HEK293 (cell line): ENCODE measurements at regions not wholly inside any gene's neighbourhood (a gene's known extent, or its start where the extent isn't known, plus 50 kb on each side); places are given as distances from the start of the nearest gene placed in this dataset.

Source experiments
- CTCF ChIA-PET: fragments of 350-600 bp; formaldehyde crosslinking; extraction: SDS; loops from one replicate; lab custom pipeline; 2021; ENCODE audit warnings: antibody characterized with exemption; lab: Yijun Ruan, JAX
- POLR2A ChIA-PET: fragments of 300-600 bp; formaldehyde crosslinking; extraction: SDS; loops from one replicate; lab custom pipeline; 2020; ENCODE audit warnings: antibody characterized with exemption, inconsistent platforms; lab: Yijun Ruan, JAX
- H3K27ac ChIP-seq: fragments of 200-500 bp; sonication (Bioruptor generic); 2 replicates; pipeline ENCODE4 v1.5.1; 2014; ENCODE audit warnings: low read depth, low read length, control low read depth, inconsistent platforms; ENCODE audit errors: extremely low read depth
- H3K36me3 ChIP-seq, 2 experiments: fragments of 200-500 bp in 1 of 2; sonication (Bioruptor generic) in 1 of 2; 1 replicate in 1 of 2; 2 replicates in 1 of 2; pipeline ENCODE4 v1.5.1; 2014 to 2017; ENCODE audit warnings: inconsistent platforms in 2 of 2, low read length in 2 of 2; ENCODE audit not compliant: control insufficient read depth in 2 of 2, insufficient read depth in 1 of 2
- H3K4me1 ChIP-seq: fragments of 200-500 bp; sonication (Bioruptor generic); 2 replicates; pipeline ENCODE4 v1.5.1; 2014; ENCODE audit warnings: mild to moderate bottlenecking, low read length, inconsistent platforms; ENCODE audit not compliant: control insufficient read depth, insufficient read depth
- H3K4me3 ChIP-seq: 2 replicates; pipeline ENCODE4 v1.5.1; 2011; ENCODE audit warnings: low read depth, mild to moderate bottlenecking, control low read depth, low read length, moderate library complexity
- H3K9me3 ChIP-seq: fragments of 200-500 bp; sonication (Bioruptor generic); 2 replicates; pipeline ENCODE4 v1.5.1; 2014; ENCODE audit warnings: low read depth, low read length, inconsistent platforms; ENCODE audit not compliant: control insufficient read depth, insufficient read depth
- BCL11B ChIP-seq: fragments of 450-650 bp; formaldehyde crosslinking; IDR thresholded peaks from 2 replicates; pipeline ENCODE4 v1.5.1; 2016; ENCODE audit warnings: low read depth, missing biosample characterization, missing genetic modification characterization
- IKZF3 ChIP-seq: fragments of 450-650 bp; IDR thresholded peaks from 2 replicates; pipeline ENCODE4 v1.5.0; 2018; ENCODE audit warnings: missing biosample characterization, mild to moderate bottlenecking, missing genetic modification characterization, moderate library complexity
- MZF1 ChIP-seq: fragments of 450-650 bp; formaldehyde crosslinking; IDR thresholded peaks from 2 replicates; pipeline ENCODE4 v1.5.1; 2017; ENCODE audit warnings: missing biosample characterization, missing genetic modification characterization, borderline replicate concordance
- OVOL3 ChIP-seq: fragments of 450-650 bp; formaldehyde crosslinking; IDR thresholded peaks from 2 replicates; pipeline ENCODE4 v1.5.1; 2016; ENCODE audit warnings: missing biosample characterization, missing genetic modification characterization
- ZFP3 ChIP-seq: fragments of 450-650 bp; formaldehyde crosslinking; IDR thresholded peaks from 2 replicates; pipeline ENCODE4 v1.5.1; 2016; ENCODE audit warnings: low read depth, missing biosample characterization, missing genetic modification characterization
- ZFP37 ChIP-seq: fragments of 450-650 bp; formaldehyde crosslinking; IDR thresholded peaks from 2 replicates; pipeline ENCODE4 v1.5.1; 2016; ENCODE audit warnings: missing biosample characterization, missing genetic modification characterization
- ZFP69B ChIP-seq: fragments of 450-650 bp; formaldehyde crosslinking; IDR thresholded peaks from 2 replicates; pipeline ENCODE4 v1.5.1; 2016; ENCODE audit warnings: missing biosample characterization, missing genetic modification characterization
- ZNF10 ChIP-seq: fragments of 450-650 bp; formaldehyde crosslinking; IDR thresholded peaks from 2 replicates; pipeline ENCODE4 v1.5.1; 2017; ENCODE audit warnings: missing biosample characterization, missing genetic modification characterization
- ZNF23 ChIP-seq: fragments of 450-650 bp; formaldehyde crosslinking; IDR thresholded peaks from 2 replicates; pipeline ENCODE4 v1.5.1; 2016; ENCODE audit warnings: missing biosample characterization, missing genetic modification characterization, borderline replicate concordance
- ZNF24 ChIP-seq: fragments of 450-650 bp; formaldehyde crosslinking; IDR thresholded peaks from 2 replicates; pipeline ENCODE4 v1.5.1; 2016; ENCODE audit warnings: missing biosample characterization, missing genetic modification characterization
- ZNF423 ChIP-seq: fragments of 450-650 bp; formaldehyde crosslinking; IDR thresholded peaks from 2 replicates; pipeline ENCODE4 v1.5.1; 2016; ENCODE audit warnings: missing biosample characterization, missing genetic modification characterization
- ZNF560 ChIP-seq: fragments of 450-650 bp; formaldehyde crosslinking; IDR thresholded peaks from 2 replicates; pipeline ENCODE4 v1.5.1; 2017; ENCODE audit warnings: missing biosample characterization, missing genetic modification characterization, borderline replicate concordance
- ZNF623 ChIP-seq: fragments of 450-650 bp; formaldehyde crosslinking; IDR thresholded peaks from 2 replicates; pipeline ENCODE4 v1.5.1; 2016; ENCODE audit warnings: missing biosample characterization, missing genetic modification characterization
- ZNF670 ChIP-seq: fragments of 450-650 bp; formaldehyde crosslinking; IDR thresholded peaks from 2 replicates; pipeline ENCODE4 v1.5.1; 2016; ENCODE audit warnings: missing biosample characterization, missing genetic modification characterization, low read depth
- TF ChIP-seq, protein P1 (sequence below): fragments of 450-650 bp; formaldehyde crosslinking; IDR thresholded peaks from 2 replicates; pipeline ENCODE4 v1.5.1; 2016; ENCODE audit warnings: missing biosample characterization, missing genetic modification characterization, borderline replicate concordance
- TF ChIP-seq, protein P2 (sequence below): fragments of 450-650 bp; formaldehyde crosslinking; conservative IDR thresholded peaks from 2 replicates; pipeline ENCODE4 v1.5.1; 2016; ENCODE audit warnings: low read depth, missing biosample characterization, missing genetic modification characterization
- TF ChIP-seq, protein P3 (sequence below): fragments of 450-650 bp; formaldehyde crosslinking; IDR thresholded peaks from 2 replicates; pipeline ENCODE4 v1.5.1; 2016; ENCODE audit warnings: missing biosample characterization, missing genetic modification characterization

DNA sequence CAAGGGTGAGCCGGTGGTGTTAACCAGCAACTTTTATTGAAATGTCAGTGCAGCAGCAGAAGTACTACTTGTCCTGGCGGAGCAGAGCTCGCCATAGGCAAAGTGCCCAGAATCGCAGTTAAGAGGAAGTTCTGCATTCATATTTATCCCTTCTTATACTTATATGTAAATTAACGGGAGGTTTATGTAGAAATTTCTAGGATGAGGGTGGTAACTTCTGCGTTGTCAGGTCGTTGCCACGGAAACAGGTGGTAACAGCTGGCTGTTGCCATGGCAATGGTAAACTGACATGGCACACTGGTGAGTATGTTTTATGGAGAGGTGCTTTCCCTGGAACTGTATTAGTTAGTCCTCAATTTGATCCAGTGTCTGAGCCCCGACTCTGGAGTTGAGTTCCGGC lies 2494.9 kb upstream of the PCDH20 start (continued):
- no peak for TF ChIP-seq ZNF423
- no peak for TF ChIP-seq OVOL3 (tag by site-specific recombination)
- no peak for TF ChIP-seq ZNF670 (tag by site-specific recombination)
- no peak for TF ChIP-seq MZF1 (tag by site-specific recombination)
- TF ChIP-seq IKZF3 = no peak
- TF ChIP-seq ZFP37 = no peak

DNA sequence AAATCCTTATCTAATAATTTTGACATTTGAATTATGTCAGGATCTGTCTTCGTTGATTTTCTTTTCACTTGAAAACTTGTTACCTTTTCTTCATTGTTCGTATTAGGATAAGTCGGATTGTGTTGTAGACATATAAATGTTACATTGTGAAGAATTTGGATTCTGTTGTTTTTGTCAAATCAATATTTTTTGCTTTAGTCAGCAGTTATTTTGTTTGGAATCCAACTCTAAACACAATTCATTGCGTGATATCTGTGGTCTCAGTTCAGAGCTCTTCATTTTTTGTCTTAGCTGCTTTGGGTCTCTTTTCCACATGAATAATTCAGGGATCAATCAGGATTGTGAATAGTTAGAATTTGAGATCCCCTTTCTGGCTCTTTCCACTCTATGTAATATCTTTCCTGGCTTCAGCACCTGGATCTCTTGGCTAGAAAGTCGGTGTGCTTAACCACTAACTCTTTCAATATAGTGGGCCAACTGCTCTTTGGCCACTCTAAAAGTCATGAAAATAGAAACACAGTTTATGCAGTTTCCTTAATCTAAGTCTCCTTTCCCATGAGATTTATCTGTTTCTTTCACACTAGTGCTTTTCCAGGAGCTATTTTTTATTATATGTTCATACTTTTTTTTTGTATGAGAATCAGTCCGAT lies 2494.2 kb upstream of the PCDH20 start:
- Histone ChIP-seq H3K4me1 (no peaks in the 10 kb centered on the region), H3K4me3 (no peak overlapping the region), H3K9me3 (no peaks in the 10 kb centered on the region), H3K36me3 (no peaks in the 10 kb centered on the region), H3K27ac (no peak overlapping the region)
- TF ChIP-seq ZNF560 (tag by site-specific recombination) = no peak
- no peak for TF ChIP-seq ZNF10
- no peak for TF ChIP-seq ZNF623 (tag by site-specific recombination)
- TF ChIP-seq ZFP3 (tag by site-specific recombination) = no peak
- TF ChIP-seq, protein P1, sequence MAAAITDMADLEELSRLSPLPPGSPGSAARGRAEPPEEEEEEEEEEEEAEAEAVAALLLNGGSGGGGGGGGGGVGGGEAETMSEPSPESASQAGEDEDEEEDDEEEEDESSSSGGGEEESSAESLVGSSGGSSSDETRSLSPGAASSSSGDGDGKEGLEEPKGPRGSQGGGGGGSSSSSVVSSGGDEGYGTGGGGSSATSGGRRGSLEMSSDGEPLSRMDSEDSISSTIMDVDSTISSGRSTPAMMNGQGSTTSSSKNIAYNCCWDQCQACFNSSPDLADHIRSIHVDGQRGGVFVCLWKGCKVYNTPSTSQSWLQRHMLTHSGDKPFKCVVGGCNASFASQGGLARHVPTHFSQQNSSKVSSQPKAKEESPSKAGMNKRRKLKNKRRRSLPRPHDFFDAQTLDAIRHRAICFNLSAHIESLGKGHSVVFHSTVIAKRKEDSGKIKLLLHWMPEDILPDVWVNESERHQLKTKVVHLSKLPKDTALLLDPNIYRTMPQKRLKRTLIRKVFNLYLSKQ (tag by site-specific recombination) = no peak
- TF ChIP-seq, protein P2, sequence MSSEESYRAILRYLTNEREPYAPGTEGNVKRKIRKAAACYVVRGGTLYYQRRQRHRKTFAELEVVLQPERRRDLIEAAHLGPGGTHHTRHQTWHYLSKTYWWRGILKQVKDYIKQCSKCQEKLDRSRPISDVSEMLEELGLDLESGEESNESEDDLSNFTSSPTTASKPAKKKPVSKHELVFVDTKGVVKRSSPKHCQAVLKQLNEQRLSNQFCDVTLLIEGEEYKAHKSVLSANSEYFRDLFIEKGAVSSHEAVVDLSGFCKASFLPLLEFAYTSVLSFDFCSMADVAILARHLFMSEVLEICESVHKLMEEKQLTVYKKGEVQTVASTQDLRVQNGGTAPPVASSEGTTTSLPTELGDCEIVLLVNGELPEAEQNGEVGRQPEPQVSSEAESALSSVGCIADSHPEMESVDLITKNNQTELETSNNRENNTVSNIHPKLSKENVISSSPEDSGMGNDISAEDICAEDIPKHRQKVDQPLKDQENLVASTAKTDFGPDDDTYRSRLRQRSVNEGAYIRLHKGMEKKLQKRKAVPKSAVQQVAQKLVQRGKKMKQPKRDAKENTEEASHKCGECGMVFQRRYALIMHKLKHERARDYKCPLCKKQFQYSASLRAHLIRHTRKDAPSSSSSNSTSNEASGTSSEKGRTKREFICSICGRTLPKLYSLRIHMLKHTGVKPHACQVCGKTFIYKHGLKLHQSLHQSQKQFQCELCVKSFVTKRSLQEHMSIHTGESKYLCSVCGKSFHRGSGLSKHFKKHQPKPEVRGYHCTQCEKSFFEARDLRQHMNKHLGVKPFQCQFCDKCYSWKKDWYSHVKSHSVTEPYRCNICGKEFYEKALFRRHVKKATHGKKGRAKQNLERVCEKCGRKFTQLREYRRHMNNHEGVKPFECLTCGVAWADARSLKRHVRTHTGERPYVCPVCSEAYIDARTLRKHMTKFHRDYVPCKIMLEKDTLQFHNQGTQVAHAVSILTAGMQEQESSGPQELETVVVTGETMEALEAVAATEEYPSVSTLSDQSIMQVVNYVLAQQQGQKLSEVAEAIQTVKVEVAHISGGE = no peak
- POLR2A ChIA-PET = no interaction called here
- CTCF ChIA-PET = no interaction called here

DNA sequence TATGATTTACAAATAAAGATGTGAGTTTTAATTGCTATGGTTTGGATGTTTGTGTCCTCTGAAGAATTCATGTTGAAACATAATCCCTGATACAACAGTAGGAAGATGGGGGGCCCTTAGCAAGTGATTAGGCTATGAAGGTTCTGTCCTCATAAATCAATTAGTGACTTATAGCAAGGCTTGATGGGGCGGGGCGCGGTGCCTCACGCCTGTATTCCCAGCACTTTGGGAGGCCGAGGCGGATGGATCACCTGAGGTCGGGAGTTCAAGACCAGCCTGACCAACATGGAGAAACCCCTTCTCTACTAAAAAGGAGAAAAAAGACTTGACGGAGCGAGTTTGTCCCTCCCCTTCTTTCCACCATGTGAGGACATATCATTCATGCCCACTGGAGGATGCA lies 2486.5 kb upstream of the PCDH20 start:
- Histone ChIP-seq H3K9me3 (no peaks in the 10 kb centered on the region), H3K36me3 (no peaks in the 10 kb centered on the region), H3K27ac (no peak overlapping the region), H3K4me3 (no peak overlapping the region), H3K4me1 (no peaks in the 10 kb centered on the region)
- ChIA-PET POLR2A (no interaction called here), CTCF (interaction anchor here (0.6 kb wide), 1 partner anchor 287 kb away, joined by 4 read pairs; no protein-coding TSS in a partner anchor)
- TF ChIP-seq MZF1 (tag by site-specific recombination) = no peak
- TF ChIP-seq, protein P3, sequence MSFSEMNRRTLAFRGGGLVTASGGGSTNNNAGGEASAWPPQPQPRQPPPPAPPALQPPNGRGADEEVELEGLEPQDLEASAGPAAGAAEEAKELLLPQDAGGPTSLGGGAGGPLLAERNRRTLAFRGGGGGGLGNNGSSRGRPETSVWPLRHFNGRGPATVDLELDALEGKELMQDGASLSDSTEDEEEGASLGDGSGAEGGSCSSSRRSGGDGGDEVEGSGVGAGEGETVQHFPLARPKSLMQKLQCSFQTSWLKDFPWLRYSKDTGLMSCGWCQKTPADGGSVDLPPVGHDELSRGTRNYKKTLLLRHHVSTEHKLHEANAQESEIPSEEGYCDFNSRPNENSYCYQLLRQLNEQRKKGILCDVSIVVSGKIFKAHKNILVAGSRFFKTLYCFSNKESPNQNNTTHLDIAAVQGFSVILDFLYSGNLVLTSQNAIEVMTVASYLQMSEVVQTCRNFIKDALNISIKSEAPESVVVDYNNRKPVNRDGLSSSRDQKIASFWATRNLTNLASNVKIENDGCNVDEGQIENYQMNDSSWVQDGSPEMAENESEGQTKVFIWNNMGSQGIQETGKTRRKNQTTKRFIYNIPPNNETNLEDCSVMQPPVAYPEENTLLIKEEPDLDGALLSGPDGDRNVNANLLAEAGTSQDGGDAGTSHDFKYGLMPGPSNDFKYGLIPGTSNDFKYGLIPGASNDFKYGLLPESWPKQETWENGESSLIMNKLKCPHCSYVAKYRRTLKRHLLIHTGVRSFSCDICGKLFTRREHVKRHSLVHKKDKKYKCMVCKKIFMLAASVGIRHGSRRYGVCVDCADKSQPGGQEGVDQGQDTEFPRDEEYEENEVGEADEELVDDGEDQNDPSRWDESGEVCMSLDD = no peak
- TF ChIP-seq ZNF10 = no peak
- no peak for TF ChIP-seq BCL11B
- no peak for TF ChIP-seq ZNF23 (tag by site-specific recombination)
- TF ChIP-seq ZNF24 (tag by site-specific recombination) = no peak
- no peak for TF ChIP-seq ZFP69B
